Hepatocyte (in vitro differentiated cells): ENCODE measurements at regions not wholly inside any gene's neighbourhood (a gene's known extent, or its start where the extent isn't known, plus 50 kb on each side); places are given as distances from the start of the nearest gene placed in this dataset.

Experiments
- EZH2 ChIP-seq: fragments of 200-600 bp; sonication (generic); IDR thresholded peaks from 2 replicates; pipeline ENCODE4 v1.6.1; 2016; ENCODE audit warnings: antibody characterized with exemption, mild to moderate bottlenecking, borderline replicate concordance
- EZH2phosphoT487 ChIP-seq: fragments of 200-600 bp; sonication (generic); IDR thresholded peaks from one replicate; pipeline ENCODE4 v1.6.1; 2018; ENCODE audit warnings: antibody characterized with exemption, mild to moderate bottlenecking, low read depth, moderate library complexity; ENCODE audit not compliant: unreplicated experiment, severe bottlenecking
- TF ChIP-seq, protein P1 (sequence below): fragments of 200-600 bp; sonication (generic); IDR thresholded peaks from 2 replicates; pipeline ENCODE4 v1.5.1; 2016; ENCODE audit warnings: antibody characterized with exemption, mild to moderate bottlenecking; ENCODE audit not compliant: poor library complexity

DNA sequence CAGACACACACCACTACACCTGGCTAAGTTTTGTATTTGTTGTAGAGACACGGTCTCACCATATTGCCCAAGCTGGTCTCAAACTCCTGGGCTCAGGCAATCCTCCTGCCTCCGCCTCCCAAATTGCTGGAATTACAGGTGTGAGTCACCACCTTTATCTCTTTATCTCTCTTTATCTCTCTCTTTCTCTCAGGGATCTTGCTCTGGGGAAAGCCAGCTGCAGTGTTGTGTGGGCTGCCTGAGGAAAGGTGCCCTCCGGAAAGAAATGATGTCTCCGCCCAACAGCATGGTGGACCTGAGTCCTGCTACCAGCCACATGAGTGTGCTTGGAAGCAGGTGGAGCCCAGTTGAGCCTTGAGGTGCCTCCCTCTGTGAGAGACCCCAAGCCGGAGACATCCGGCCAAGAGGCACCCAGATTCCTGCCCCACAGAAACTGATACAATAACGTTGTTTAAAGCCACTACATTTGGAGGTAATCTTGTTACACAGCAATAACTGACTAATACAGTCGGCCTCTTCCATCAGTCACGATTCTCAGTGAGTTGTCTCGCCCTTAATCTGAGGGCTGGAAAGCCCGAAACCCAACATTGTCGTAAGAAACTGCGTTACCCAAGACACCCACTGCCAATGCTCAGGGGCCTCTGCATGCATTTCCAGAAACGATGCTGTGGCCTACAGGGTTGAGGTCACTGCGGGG, 68.0 kb upstream of the RPH3AL start:
- no peak for TF ChIP-seq EZH2phosphoT487
- no peak for TF ChIP-seq EZH2
- TF ChIP-seq, protein P1, sequence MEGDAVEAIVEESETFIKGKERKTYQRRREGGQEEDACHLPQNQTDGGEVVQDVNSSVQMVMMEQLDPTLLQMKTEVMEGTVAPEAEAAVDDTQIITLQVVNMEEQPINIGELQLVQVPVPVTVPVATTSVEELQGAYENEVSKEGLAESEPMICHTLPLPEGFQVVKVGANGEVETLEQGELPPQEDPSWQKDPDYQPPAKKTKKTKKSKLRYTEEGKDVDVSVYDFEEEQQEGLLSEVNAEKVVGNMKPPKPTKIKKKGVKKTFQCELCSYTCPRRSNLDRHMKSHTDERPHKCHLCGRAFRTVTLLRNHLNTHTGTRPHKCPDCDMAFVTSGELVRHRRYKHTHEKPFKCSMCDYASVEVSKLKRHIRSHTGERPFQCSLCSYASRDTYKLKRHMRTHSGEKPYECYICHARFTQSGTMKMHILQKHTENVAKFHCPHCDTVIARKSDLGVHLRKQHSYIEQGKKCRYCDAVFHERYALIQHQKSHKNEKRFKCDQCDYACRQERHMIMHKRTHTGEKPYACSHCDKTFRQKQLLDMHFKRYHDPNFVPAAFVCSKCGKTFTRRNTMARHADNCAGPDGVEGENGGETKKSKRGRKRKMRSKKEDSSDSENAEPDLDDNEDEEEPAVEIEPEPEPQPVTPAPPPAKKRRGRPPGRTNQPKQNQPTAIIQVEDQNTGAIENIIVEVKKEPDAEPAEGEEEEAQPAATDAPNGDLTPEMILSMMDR: no peak
